ENCODE measurements at regions not wholly inside any gene's neighbourhood (a gene's known extent, or its start where the extent isn't known, plus 50 kb on each side); places are given as distances from the start of the nearest gene placed in this dataset.

DNA sequence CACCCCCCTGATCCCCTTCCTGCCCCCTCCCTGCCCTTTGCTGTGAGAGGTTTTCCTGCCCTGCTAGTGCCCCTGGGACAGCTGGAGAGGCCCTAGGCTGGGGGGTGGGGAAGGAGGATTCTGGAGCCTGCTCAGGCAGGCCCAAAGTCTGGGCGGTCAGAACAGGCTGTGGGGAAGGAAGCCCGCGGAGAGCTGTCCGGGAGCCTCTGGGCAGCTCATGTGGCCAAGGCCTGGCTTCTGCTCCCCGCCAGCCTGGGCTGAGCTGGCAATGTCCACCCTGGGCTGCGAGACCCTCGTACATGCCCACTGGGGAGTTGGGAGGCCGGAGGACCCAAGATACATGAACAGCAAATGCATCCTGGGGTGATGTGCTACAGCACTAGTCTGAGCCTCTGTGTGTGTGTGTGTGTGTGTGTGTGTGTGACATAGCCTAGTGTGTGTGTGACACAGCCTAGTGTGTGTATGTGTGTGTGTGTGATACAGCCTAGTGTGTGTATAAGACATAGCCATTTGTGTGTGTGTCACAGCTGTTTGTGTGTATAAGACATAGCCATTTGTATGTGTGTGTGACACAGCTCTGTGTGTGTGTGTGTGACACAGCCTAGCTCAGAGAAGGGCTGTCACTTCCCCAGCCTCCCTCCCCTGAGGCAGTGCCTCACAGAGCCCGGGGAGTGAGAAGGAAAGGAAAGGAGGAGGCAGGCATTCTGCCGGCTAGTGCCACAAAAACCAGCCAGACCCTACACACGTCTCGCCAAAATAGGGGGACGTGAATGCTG, 201.4 kb upstream of the CIBAR2 start (continued):
- TF ChIP-seq, protein P1, sequence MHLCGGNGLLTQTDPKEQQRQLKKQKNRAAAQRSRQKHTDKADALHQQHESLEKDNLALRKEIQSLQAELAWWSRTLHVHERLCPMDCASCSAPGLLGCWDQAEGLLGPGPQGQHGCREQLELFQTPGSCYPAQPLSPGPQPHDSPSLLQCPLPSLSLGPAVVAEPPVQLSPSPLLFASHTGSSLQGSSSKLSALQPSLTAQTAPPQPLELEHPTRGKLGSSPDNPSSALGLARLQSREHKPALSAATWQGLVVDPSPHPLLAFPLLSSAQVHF (CRISPR knock-in tag; IDR thresholded peaks at IDR 0.05) = peak; percentile 43; the same call in 1 of the 2 replicates
- TF ChIP-seq, protein P2, sequence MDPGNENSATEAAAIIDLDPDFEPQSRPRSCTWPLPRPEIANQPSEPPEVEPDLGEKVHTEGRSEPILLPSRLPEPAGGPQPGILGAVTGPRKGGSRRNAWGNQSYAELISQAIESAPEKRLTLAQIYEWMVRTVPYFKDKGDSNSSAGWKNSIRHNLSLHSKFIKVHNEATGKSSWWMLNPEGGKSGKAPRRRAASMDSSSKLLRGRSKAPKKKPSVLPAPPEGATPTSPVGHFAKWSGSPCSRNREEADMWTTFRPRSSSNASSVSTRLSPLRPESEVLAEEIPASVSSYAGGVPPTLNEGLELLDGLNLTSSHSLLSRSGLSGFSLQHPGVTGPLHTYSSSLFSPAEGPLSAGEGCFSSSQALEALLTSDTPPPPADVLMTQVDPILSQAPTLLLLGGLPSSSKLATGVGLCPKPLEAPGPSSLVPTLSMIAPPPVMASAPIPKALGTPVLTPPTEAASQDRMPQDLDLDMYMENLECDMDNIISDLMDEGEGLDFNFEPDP (CRISPR knock-in tag; conservative IDR thresholded peaks at IDR 0.05) = 0 out of 2 replicates have a peak, but pooled peaks have one; percentile 76
- TF ChIP-seq MTA1 (CRISPR knock-in tag; IDR thresholded peaks at IDR 0.05; ENCODE audit: borderline replicate concordance) (0 out of 2 replicates have a peak, but pooled peaks have one; percentile 27), ZNF160 (CRISPR knock-in tag; IDR thresholded peaks at IDR 0.05) (no peak), NFIC (IDR thresholded peaks at IDR 0.05; ENCODE audit: low read length) (no peak), HOXA9 (CRISPR knock-in tag; IDR thresholded peaks at IDR 0.05; ENCODE audit: borderline replicate concordance) (0 out of 2 replicates have a peak, but pooled peaks have one; percentile 14)
- TF ChIP-seq, protein P3, sequence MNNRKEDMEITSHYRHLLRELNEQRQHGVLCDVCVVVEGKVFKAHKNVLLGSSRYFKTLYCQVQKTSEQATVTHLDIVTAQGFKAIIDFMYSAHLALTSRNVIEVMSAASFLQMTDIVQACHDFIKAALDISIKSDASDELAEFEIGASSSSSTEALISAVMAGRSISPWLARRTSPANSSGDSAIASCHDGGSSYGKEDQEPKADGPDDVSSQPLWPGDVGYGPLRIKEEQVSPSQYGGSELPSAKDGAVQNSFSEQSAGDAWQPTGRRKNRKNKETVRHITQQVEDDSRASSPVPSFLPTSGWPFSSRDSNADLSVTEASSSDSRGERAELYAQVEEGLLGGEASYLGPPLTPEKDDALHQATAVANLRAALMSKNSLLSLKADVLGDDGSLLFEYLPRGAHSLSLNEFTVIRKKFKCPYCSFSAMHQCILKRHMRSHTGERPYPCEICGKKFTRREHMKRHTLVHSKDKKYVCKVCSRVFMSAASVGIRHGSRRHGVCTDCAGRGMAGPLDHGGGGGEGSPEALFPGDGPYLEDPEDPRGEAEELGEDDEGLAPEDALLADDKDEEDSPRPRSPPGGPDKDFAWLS (CRISPR knock-in tag; IDR thresholded peaks at IDR 0.05; ENCODE audit: borderline replicate concordance) = 0 out of 2 replicates have a peak, but pooled peaks have one; percentile 30
- TF ChIP-seq, protein P4, sequence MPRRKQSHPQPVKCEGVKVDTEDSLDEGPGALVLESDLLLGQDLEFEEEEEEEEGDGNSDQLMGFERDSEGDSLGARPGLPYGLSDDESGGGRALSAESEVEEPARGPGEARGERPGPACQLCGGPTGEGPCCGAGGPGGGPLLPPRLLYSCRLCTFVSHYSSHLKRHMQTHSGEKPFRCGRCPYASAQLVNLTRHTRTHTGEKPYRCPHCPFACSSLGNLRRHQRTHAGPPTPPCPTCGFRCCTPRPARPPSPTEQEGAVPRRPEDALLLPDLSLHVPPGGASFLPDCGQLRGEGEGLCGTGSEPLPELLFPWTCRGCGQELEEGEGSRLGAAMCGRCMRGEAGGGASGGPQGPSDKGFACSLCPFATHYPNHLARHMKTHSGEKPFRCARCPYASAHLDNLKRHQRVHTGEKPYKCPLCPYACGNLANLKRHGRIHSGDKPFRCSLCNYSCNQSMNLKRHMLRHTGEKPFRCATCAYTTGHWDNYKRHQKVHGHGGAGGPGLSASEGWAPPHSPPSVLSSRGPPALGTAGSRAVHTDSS (CRISPR knock-in tag; conservative IDR thresholded peaks at IDR 0.05) = no peak
